Breast epithelium (tissue), 3 donors: ENCODE measurements at regions not wholly inside any gene's neighbourhood (a gene's known extent, or its start where the extent isn't known, plus 50 kb on each side); places are given as distances from the start of the nearest gene placed in this dataset.

Experiments used
- POLR2A ChIP-seq: fragments of 450-650 bp; IDR thresholded peaks from one replicate; pipeline ENCODE4 v1.6.1; 2016; ENCODE audit warnings: antibody characterized with exemption, mild to moderate bottlenecking, moderate library complexity
- POLR2AphosphoS5 ChIP-seq, 3 donors: sonication (generic); formaldehyde crosslinking; IDR thresholded peaks; one replicate each; pipeline ENCODE4 v1.6.1; 2017; ENCODE audit warnings: antibody characterized with exemption in 3 of 3
- TF ChIP-seq, protein P1 (sequence below), 3 donors: fragments of 450-650 bp; IDR thresholded peaks; one replicate each; pipeline ENCODE4 v1.5.1; 2016 to 2017; ENCODE audit warnings: antibody characterized with exemption in 3 of 3, mild to moderate bottlenecking in 3 of 3, moderate library complexity in 3 of 3

DNA sequence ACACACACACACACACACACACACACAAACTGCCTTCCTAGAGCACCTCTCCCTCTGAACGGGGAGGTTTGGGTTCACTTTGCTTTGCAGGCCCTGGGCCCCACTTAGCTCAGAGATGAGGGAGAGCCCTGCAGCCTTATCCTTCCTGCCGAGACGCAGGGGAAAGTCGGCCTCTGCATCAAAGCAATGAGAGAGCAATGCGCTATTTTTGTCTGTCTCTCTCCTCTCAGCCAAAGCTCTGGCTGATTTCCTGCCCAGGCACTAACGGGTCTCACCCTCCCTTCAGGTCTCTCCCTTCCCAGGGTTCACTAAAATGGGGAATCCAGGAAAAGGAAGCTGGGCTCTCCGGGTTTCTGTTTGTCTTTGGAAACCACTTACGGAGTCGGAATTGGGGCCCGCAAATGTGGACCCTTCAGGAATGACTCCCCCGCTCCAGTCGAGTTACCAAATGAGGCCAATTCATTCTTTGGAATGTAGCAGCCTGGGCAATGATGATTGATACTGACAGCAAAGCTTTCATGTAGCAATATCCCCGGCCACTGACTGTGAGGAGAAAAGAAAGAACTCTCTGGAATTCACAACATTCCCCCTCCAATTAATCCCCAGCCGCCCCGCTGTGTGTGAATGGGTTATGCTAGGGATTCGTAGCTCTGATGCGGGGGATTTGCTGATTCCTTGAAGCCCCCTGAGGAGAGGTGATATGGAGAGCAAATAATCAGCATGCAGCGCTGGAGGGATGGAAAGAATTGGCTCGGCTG lies 61.5 kb upstream of the WLS start:
- TF ChIP-seq, protein P1, sequence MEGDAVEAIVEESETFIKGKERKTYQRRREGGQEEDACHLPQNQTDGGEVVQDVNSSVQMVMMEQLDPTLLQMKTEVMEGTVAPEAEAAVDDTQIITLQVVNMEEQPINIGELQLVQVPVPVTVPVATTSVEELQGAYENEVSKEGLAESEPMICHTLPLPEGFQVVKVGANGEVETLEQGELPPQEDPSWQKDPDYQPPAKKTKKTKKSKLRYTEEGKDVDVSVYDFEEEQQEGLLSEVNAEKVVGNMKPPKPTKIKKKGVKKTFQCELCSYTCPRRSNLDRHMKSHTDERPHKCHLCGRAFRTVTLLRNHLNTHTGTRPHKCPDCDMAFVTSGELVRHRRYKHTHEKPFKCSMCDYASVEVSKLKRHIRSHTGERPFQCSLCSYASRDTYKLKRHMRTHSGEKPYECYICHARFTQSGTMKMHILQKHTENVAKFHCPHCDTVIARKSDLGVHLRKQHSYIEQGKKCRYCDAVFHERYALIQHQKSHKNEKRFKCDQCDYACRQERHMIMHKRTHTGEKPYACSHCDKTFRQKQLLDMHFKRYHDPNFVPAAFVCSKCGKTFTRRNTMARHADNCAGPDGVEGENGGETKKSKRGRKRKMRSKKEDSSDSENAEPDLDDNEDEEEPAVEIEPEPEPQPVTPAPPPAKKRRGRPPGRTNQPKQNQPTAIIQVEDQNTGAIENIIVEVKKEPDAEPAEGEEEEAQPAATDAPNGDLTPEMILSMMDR (IDR thresholded peaks at IDR 0.05), result no peak
- no peak for TF ChIP-seq POLR2AphosphoS5 (IDR thresholded peaks at IDR 0.05)
- TF ChIP-seq POLR2A, result no peak
